K562 (cell line): ENCODE measurements at regions not wholly inside any gene's neighbourhood (a gene's known extent, or its start where the extent isn't known, plus 50 kb on each side); places are given as distances from the start of the nearest gene placed in this dataset.
A peak's percentile ranks its signal among the peaks of the same experiment; 100 is the strongest.

Experiments
- ATAC-seq: fragments of 200-7000 bp; cut with Tn5 transposase; 3 replicates; pipeline ENCODE4 v1.9.1; 2020; ENCODE audit warnings: moderate library complexity
- BruUV-seq: library from RNA; stranded (reverse); fragments of 400-500 nt; replicated peaks from 2 replicates; lab custom pipeline; 2021; lab: Mats Ljungman, UMichigan
- CTCF ChIA-PET: fragments of 300-600 bp; formaldehyde crosslinking; extraction: SDS; loops from one replicate; lab custom pipeline; 2021; ENCODE audit warnings: low intra/inter-chr PET ratio; lab: Yijun Ruan, JAX
- POLR2A ChIA-PET: fragments of 300-600, 350-650 bp; sonication (Branson Sonifier 250); formaldehyde crosslinking; extraction: SDS; loops from one replicate; lab custom pipeline; 2021; ENCODE audit warnings: antibody characterized with exemption, inconsistent platforms; lab: Yijun Ruan, JAX
- DNase-seq, 4 experiments: peaks; one replicate each; pipeline versions ENCODE4 v3.0.0 to v3.0.0-alpha.2; 2011 to 2018; ENCODE audit warnings: low spot score in 3 of 4, mixed read lengths in 3 of 4; ENCODE audit errors: extremely low read depth in 1 of 4
- FAIRE-seq: peaks from 2 replicates; lab custom pipeline; 2011; peaks lifted over from hg19 to GRCh38; lab: Jason Lieb, UNC
- H2AFZ ChIP-seq: 2 replicates; pipeline ENCODE4 v1.6.0; 2011; ENCODE audit warnings: low read depth, low read length, control low read depth, inconsistent platforms
- H3K27ac ChIP-seq: fragments of 200-600 bp; 3 replicates; pipeline ENCODE4 v1.8.0; 2011; ENCODE audit warnings: low read depth, mild to moderate bottlenecking, control low read depth, inconsistent platforms, low read length, moderate library complexity, mixed read lengths; ENCODE audit errors: extremely low read depth
- H3K27me3 ChIP-seq, 2 experiments: fragments of 300-600 bp in 1 of 2; 2 replicates in 1 of 2; 3 replicates in 1 of 2; pipeline versions ENCODE4 v1.6.0 to v1.8.0; 2011; ENCODE audit warnings: inconsistent platforms in 2 of 2, low read length in 2 of 2, mild to moderate bottlenecking in 1 of 2, mixed read lengths in 1 of 2, moderate library complexity in 1 of 2; ENCODE audit not compliant: control insufficient read depth in 2 of 2, insufficient read depth in 2 of 2
- H3K36me3 ChIP-seq: fragments of 300-600 bp; 3 replicates; pipeline ENCODE4 v1.8.0; 2011; ENCODE audit warnings: mild to moderate bottlenecking, low read length, inconsistent platforms; ENCODE audit not compliant: control insufficient read depth, insufficient read depth
- H3K4me1 ChIP-seq, 2 experiments: fragments of 200-600 bp in 1 of 2; replicated peaks in 1 of 2; 2 replicates in 1 of 2; 3 replicates in 1 of 2; pipeline versions ENCODE4 v1.5.1 to v1.8.0; 2011; ENCODE audit warnings: inconsistent platforms in 2 of 2, low read length in 2 of 2, mild to moderate bottlenecking in 1 of 2, mixed read lengths in 1 of 2, moderate library complexity in 1 of 2; ENCODE audit not compliant: control insufficient read depth in 2 of 2, insufficient read depth in 2 of 2
- H3K4me2 ChIP-seq: 2 replicates; pipeline ENCODE4 v1.6.1; 2011; ENCODE audit warnings: low read length, control low read depth, inconsistent platforms, mixed read lengths; ENCODE audit not compliant: insufficient read depth
- H3K4me3 ChIP-seq: fragments of 200-600 bp; sonication (generic), shearing (Covaris generic); 2 replicates; pipeline ENCODE4 v1.5.1; 2016; ENCODE audit warnings: control low read depth, inconsistent platforms
- H3K79me2 ChIP-seq: fragments of 200-600 bp; 3 replicates; pipeline ENCODE4 v1.8.0; 2011; ENCODE audit warnings: low read length, inconsistent platforms; ENCODE audit not compliant: control insufficient read depth, insufficient read depth
- H3K9ac ChIP-seq, 2 experiments: 2 replicates each; pipeline versions ENCODE4 v1.6.0 to v1.6.1; 2011; ENCODE audit warnings: low read depth in 2 of 2, low read length in 2 of 2, control low read depth in 1 of 2, inconsistent platforms in 1 of 2, mild to moderate bottlenecking in 1 of 2, mixed read lengths in 1 of 2; ENCODE audit not compliant: insufficient read depth in 1 of 2
- H3K9me1 ChIP-seq: one replicate; pipeline ENCODE4 v1.6.0; 2011; ENCODE audit warnings: inconsistent platforms, mild to moderate bottlenecking, low read length, moderate library complexity; ENCODE audit not compliant: control insufficient read depth, insufficient read depth
- H3K9me3 ChIP-seq: replicated peaks from 2 replicates; pipeline ENCODE4 v1.5.1; 2011; ENCODE audit warnings: low read depth, low read length, inconsistent platforms; ENCODE audit not compliant: control insufficient read depth, insufficient read depth
- H4K20me1 ChIP-seq: replicated peaks from 2 replicates; pipeline ENCODE4 v1.6.1; 2011; ENCODE audit warnings: low read length, inconsistent platforms, mixed read lengths; ENCODE audit not compliant: control insufficient read depth, insufficient read depth
- KAT7 ChIP-seq: sonication (generic); formaldehyde crosslinking; IDR thresholded peaks from 2 replicates; pipeline ENCODE4 v1.8.0; 2022; ENCODE audit warnings: missing genetic modification reagents, mild to moderate bottlenecking, borderline replicate concordance
- KAT8 ChIP-seq: fragments of 450-650 bp; IDR thresholded peaks from 2 replicates; pipeline ENCODE4 v1.6.1; 2016; ENCODE audit warnings: low read depth, mild to moderate bottlenecking
- POLR2AphosphoS2 ChIP-seq: IDR thresholded peaks from 2 replicates; pipeline ENCODE4 v1.6.1; 2012; ENCODE audit warnings: low read length, improper control_type of control experiment
- RBM25 ChIP-seq: fragments of 200-400 bp; formaldehyde crosslinking; IDR thresholded peaks from 2 replicates; pipeline ENCODE4 v1.6.1; 2018; ENCODE audit warnings: low read length, low read depth, moderate library complexity; ENCODE audit not compliant: severe bottlenecking
- REST ChIP-seq, 2 experiments: fragments of 450-650 bp; formaldehyde crosslinking in 1 of 2; IDR thresholded peaks; 2 replicates each; pipeline versions ENCODE4 v1.4.0 to v1.6.1; 2014 to 2020; ENCODE audit warnings: mild to moderate bottlenecking in 2 of 2, borderline replicate concordance in 1 of 2, low read depth in 1 of 2
- ZFP36 ChIP-seq: fragments of 150-350 bp; IDR thresholded peaks from 2 replicates; pipeline ENCODE4 v1.6.1; 2018; ENCODE audit warnings: low read length, low read depth; ENCODE audit not compliant: partially characterized antibody
- WGBS: fragments of 100-300 bp; shearing (Covaris generic); methylation state at CpG from one replicate; pipeline ENCODE4 v1.1.6; 2016; ENCODE audit warnings: low coverage, mixed read lengths; ENCODE audit not compliant: insufficient coverage; ENCODE audit errors: missing lambda C conversion rate; 5-methylcytosine and 5-hydroxymethylcytosine counted together
- in situ Hi-C: fragments of 300-500 bp; cut with MboI; formaldehyde crosslinking; loops from 4 replicates; pipeline ENCODE4 v1.15.0; 2018; ENCODE audit warnings: inconsistent platforms, mixed read lengths
- intact Hi-C: fragments of 100-400 bp; cut with micrococcal nuclease; formaldehyde crosslinking; loops from 2 replicates; pipeline ENCODE4 v1.14.2; 2022
- TF ChIP-seq, protein P1 (sequence below): fragments of 450-650 bp; IDR thresholded peaks from 2 replicates; pipeline ENCODE4 v1.6.1; 2016

GRCh38 chr17:33819539-33819938 lies 435.5 kb upstream of the CCL2 start:
- in situ Hi-C loops: no loop called here
- H3K36me3 ChIP-seq: no peaks in the 10 kb centered on the region
- no peak overlapping the region for H3K27ac ChIP-seq
- H2AFZ ChIP-seq: no peak overlapping the region
- no peaks in the 10 kb centered on the region for H3K4me1 ChIP-seq
- no peaks in the 10 kb centered on the region for H3K9me3 ChIP-seq
- no peaks in the 10 kb centered on the region for H4K20me1 ChIP-seq
- peak; percentile 63 for TF ChIP-seq RBM25
- TF ChIP-seq KAT7: no peak
- no peak for TF ChIP-seq KAT8
- no peak for TF ChIP-seq POLR2AphosphoS2
- TF ChIP-seq ZFP36: peak; percentile 54
- TF ChIP-seq, all 486 proteins: peak for 2
- H3K79me2 ChIP-seq: no peaks in the 10 kb centered on the region
- 5% methylated on average over 4 of the region's 4 CpGs for WGBS
- no peak overlapping the region for H3K9ac ChIP-seq
- H3K27me3 ChIP-seq: peaks cover 18 to 24% of the 10 kb centered on the region in 2 experiments
- FAIRE-seq (peak; percentile 15), DNase-seq (no peak), ATAC-seq (no peak)
- no TSS peak for BruUV-seq
- no peaks in the 10 kb centered on the region for H3K9me1 ChIP-seq
- ChIA-PET POLR2A (interaction anchor here (0.7 to 1.3 kb wide), 4 partner anchors 13 to 1033 kb away, joined by 3 to 4 read pairs (median 3); no protein-coding TSS in a partner anchor), CTCF (no interaction called here)
- no peak overlapping the region for H3K4me3 ChIP-seq
- H3K4me2 ChIP-seq: no peak overlapping the region
- intact Hi-C loops: no loop called here

- H3K27ac ChIP-seq: no peak overlapping the region
- H4K20me1 ChIP-seq: no peaks in the 10 kb centered on the region
- ChIA-PET POLR2A (interaction anchor here (1.0 kb wide), 1 partner anchor 12 kb away, joined by 4 read pairs; no protein-coding TSS in a partner anchor), CTCF (no interaction called here)
- no peaks in the 10 kb centered on the region for H3K36me3 ChIP-seq
- 7% methylated on average over 2 of the region's 2 CpGs for WGBS
- H3K4me3 ChIP-seq: no peak overlapping the region
- H3K9ac ChIP-seq: no peak overlapping the region
- BruUV-seq: no TSS peak
- FAIRE-seq (no peak), ATAC-seq (no peak), DNase-seq (no peak)
- H3K4me2 ChIP-seq: no peak overlapping the region
- peaks cover 0 to 2% of the 10 kb centered on the region in 2 experiments; a peak in 1 of 5 replicates for H3K27me3 ChIP-seq
- no peaks in the 10 kb centered on the region; a peak in 2 of 5 replicates for H3K4me1 ChIP-seq
- H3K9me1 ChIP-seq: no peaks in the 10 kb centered on the region
- in situ Hi-C loops: no loop called here
- H3K9me3 ChIP-seq: no peaks in the 10 kb centered on the region; the same call in 1 of the 2 replicates
- H2AFZ ChIP-seq: no peak overlapping the region
- no peaks in the 10 kb centered on the region for H3K79me2 ChIP-seq
- intact Hi-C loops: no loop called here
- TF ChIP-seq REST (IDR thresholded peaks at IDR 0.05; ENCODE audit: borderline replicate concordance) (peak; percentile 78), REST (CRISPR knock-in tag; IDR thresholded peaks at IDR 0.05; ENCODE audit: low read depth) (no peak)
- TF ChIP-seq, protein P1, sequence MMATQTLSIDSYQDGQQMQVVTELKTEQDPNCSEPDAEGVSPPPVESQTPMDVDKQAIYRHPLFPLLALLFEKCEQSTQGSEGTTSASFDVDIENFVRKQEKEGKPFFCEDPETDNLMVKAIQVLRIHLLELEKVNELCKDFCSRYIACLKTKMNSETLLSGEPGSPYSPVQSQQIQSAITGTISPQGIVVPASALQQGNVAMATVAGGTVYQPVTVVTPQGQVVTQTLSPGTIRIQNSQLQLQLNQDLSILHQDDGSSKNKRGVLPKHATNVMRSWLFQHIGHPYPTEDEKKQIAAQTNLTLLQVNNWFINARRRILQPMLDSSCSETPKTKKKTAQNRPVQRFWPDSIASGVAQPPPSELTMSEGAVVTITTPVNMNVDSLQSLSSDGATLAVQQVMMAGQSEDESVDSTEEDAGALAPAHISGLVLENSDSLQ: peak; percentile 51; the same call in 1 of the 2 replicates
These were observed 422.8 kb upstream of the CCL2 start for GRCh38 chr17:33832262-33832661.
